Activated T-cell treated with anti-CD3 and anti-CD28 coated beads for 4 hours (primary cell): ENCODE measurements at regions not wholly inside any gene's neighbourhood (a gene's known extent, or its start where the extent isn't known, plus 50 kb on each side); places are given as distances from the start of the nearest gene placed in this dataset.

Experiments
- DNase-seq: peaks from one replicate; pipeline ENCODE4 v3.0.0-alpha.2; 2020

GRCh38 chr15:69996321-69997160, 101.2 kb downstream of the TLE3 start:
- no peak for DNase-seq

GRCh38 chr15:69997161-69997485, 100.6 kb downstream of the TLE3 start:
- no peak for DNase-seq
